ENCODE measurements at regions not wholly inside any gene's neighbourhood (a gene's known extent, or its start where the extent isn't known, plus 50 kb on each side); places are given as distances from the start of the nearest gene placed in this dataset.

- DNase-seq (ENCODE audit: low read depth, low spot score), result no peak
These were observed 349.8 kb downstream of the PPARGC1A start for GRCh38 chr4:23539969-23540569.

DNA sequence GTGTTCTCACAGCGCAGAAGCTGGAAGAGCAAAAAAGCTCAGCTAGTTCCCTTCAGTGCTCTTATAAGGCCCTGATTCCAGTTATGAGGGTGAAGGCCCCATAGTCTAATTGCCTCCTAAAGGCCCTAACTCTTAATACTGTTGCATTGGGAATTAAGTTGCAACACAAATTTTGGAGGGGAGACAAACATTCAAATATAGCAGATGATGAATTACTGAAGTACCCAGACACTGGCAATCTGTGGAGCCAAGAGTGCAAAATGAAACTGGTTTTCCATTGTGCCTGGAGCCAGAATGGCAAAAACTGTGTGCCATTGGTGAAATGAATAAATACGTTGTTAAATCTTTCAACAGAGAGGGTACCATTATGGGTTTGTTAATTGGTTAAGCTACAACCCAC, 356.0 kb downstream of the PPARGC1A start:
- DNase-seq (ENCODE audit: low read depth, low spot score), result no peak

DNA sequence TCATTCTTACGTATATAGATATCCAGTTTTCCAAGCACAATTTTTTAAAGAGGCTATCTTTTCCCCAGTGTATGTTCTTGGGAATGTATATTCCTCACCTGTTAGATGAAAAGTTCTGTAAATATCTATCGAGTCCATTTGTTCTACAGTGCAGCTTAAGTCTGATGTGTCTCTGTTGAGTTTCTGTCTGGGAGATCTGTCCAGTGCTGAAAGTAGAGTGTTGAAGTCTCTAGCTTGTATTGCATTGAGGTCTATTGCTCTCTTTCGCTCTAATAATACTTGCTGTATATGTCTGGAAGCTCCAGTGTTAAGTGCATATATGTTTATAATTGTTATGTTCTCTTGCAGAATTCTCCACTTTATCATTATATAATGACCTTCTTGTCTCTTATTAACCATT, 373.1 kb downstream of the PPARGC1A start:
- no peak for DNase-seq (ENCODE audit: low read depth, low spot score)

DNA sequence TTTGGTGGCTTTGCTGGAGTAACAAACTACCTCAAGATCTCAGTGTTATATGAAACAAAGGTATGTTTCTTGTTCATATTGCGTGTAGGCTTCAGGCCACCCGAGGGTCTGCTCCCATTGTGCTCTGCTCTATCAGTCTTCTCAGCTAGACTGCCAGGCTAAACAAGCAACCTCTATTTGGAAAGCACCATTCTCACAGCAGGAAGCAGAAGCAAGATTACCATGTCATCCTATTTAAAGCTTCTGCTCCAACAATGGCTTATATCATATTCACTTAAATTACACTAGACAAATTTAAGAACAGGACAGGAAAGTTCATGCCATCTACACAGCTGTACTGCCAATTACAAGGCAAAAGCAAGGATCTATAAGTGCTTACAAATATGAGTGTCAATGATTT, 385.8 kb downstream of the PPARGC1A start:
- no peak for DNase-seq (ENCODE audit: low read depth, low spot score)

DNA sequence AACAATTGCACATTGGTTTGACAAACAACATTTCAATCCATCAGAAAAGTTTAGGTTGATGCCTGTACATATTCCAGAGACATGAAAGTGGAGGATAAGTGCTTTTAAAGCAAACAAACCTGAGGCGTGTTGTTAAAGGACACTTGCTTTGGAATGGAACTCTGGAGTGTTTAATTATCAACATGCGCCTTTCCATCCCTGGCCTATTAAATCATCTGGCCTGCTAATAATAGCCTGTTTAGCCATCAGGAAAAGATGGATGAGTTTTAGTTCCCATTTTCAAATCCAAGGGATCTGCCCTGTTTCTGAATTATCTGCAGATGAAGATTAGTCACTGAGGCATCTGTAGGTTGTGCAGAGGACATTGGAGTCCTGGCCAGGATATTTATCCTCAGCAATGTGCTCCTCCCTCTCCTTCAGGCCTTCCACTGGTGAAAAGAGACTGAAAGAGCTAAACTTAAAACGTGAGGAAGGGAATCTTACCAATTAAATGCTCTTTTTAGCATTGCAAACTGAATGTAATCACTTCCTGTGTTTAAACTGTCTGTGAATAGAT, 388.9 kb downstream of the PPARGC1A start:
- no peak for DNase-seq (ENCODE audit: low read depth, low spot score)

DNA sequence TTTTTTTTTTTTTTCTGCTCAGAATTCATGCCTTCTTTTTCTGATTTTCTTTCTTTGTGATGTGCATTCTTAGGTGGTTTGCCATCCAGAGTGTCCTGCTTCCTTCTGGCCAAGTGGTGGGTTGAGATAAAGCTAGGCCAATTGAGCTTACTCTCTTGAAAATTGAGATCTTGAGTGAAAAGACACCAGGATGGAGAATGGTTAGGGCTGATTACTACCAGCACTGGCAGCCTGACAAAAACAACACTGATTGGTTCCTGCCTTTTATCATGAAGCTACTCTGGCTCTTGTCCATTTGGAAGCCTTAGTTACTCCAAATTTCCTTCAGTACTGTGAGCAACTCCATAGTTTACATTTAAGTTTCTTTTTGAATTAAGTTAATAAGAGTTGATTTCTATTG, 404.0 kb downstream of the PPARGC1A start:
- DNase-seq (ENCODE audit: low read depth, low spot score), result no peak

GRCh38 chr4:23484689-23485088, 405.2 kb downstream of the PPARGC1A start:
- no peak for DNase-seq (ENCODE audit: low read depth, low spot score)

GRCh38 chr4:23483320-23483960, 406.4 kb downstream of the PPARGC1A start:
- DNase-seq (ENCODE audit: low read depth, low spot score), result no peak

- DNase-seq (ENCODE audit: low read depth, low spot score), result no peak
These were observed 408.3 kb downstream of the PPARGC1A start for GRCh38 chr4:23481566-23481965.

- DNase-seq (ENCODE audit: low read depth, low spot score), result no peak
These were observed 411.9 kb downstream of the PPARGC1A start for GRCh38 chr4:23477905-23478304.

GRCh38 chr4:23476515-23477090, 413.2 kb downstream of the PPARGC1A start:
- DNase-seq (ENCODE audit: low read depth, low spot score), result no peak

- no peak for DNase-seq (ENCODE audit: low read depth, low spot score)
These were observed 426.8 kb downstream of the PPARGC1A start for GRCh38 chr4:23463071-23463470.

- DNase-seq (ENCODE audit: low read depth, low spot score), result no peak
These were observed 431.8 kb downstream of the PPARGC1A start for GRCh38 chr4:23458054-23458453.

DNA sequence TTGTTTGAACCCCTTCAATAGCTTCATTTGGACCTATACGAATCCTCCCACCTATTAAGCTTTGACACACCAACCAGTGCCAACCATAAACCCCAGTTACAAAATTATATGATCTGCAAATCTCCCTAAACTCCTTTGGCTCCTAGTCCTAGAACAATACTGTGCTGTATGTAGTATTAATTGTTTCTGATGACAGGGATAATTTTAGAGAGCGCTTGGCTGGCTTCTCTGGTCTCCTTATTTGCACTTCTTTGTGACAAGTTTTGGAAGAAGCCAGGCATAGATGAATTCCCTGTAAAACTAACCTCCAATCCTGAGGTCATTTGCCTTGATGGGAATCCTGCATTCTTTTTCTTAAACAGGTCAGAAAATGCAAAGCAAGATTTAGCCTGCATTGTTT, 433.0 kb downstream of the PPARGC1A start:
- DNase-seq (ENCODE audit: low read depth, low spot score), result no peak

GRCh38 chr4:23455456-23456158, 434.2 kb downstream of the PPARGC1A start:
- DNase-seq (ENCODE audit: low read depth, low spot score), result no peak

DNA sequence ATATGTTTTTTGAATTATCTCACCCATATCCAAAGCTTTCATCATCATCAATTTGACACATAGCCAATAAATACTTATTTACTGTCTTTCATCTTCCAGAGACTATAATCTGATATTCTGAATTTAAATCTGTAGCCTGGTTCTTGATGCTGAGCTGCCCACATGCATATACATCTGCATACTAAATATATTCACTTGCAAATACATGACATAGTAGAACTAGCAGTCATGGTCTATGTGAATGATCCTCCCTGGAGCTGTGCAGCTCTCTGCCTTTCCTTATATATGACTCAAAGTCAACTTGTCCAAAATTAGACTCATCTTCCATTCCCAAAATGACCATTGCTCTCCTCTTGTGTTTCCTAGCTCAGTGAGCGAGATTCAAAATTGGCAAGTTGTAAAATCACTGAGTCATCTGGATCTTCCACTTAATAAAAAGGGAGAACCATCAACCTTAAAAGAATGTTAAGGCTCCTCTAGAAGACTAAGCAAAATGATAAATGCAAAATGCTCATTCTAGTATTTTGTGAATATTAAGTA, 448.2 kb downstream of the PPARGC1A start:
- DNase-seq (ENCODE audit: low read depth, low spot score), result no peak

DNA sequence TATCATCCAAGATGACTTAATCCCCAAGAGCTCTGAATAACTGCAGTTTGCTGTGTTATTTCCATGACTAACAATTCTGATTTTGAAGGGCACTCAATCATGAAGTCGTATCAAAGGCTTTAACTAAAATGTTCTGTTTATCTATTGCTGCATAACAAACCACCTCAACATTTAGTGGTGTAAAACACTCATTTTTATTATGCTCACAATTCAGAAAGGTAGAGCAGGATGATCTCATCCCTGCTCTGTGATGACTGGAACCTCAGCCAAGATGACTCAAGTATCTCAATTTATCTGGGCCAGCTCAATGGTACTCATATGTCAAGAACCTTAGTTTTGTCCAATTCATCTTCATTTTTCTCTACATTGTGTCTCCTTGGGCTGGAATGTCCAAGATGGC, 451.1 kb downstream of the PPARGC1A start:
- no peak for DNase-seq (ENCODE audit: low read depth, low spot score)

DNA sequence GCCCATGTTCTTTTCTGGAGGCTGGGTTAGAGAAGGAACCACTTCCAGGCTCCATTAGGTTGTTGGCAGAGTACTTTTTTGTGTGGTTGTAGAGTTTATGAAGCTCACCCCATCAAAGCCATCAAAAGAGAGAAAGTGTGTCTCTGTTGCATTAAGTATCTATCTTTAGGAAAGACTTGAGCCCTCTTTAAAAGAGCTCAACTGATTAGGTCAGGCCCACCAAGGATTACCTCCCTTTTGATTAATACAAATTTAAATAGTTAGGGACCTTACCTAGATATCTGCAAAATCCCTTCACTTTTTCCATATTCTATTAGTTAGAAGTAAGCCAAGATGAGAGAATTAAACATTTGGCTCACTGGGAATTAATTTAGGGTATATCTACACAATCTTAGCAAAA, 460.4 kb downstream of the PPARGC1A start:
- DNase-seq (ENCODE audit: low read depth, low spot score), result no peak

DNA sequence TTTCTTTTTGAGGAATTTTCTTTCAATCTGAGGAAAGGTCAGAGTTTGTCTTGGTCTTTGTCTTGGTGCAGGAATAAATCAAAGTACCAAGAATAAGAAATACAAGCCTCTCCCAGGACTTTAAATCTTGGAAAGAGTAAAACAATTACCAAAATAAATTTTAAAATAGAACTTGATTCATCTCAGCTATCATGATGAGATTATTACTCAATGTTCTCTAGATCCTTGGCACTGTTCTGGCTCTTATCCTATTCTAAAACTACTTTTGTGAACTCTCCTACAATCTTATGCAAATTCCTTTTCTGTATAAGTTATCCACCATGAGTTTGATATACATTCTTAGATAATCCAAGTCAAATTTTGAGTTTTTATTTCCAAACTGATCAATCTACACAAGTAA, 464.3 kb downstream of the PPARGC1A start:
- DNase-seq (ENCODE audit: low read depth, low spot score), result no peak

DNA sequence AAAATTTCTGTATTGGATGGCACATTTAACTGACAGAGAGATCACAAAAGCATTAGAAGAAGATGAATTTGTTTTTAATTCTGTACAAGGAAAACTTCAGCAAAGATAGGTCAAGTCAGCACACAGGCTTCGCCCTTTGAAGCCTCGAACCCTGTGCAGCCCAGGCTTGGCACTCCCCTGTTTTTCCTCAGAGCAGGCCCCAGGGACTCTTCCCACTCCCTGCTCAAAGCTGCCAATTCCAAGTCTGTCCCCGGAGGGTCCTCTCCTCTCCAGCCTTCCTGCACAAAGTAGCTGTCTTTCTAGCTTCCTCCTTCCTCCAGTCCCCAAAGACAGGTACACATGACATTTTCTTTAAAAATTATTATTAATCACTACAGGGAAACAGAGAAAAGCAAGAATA, 466.3 kb downstream of the PPARGC1A start:
- DNase-seq (ENCODE audit: low read depth, low spot score), result no peak

- DNase-seq (ENCODE audit: low read depth, low spot score), result no peak
These were observed 467.0 kb downstream of the PPARGC1A start for GRCh38 chr4:23422878-23423277.

GRCh38 chr4:23413631-23414030, 476.2 kb downstream of the PPARGC1A start:
- DNase-seq (ENCODE audit: low read depth, low spot score), result no peak
